Glomerular visceral epithelial cell (primary cell): ENCODE measurements at regions not wholly inside any gene's neighbourhood (a gene's known extent, or its start where the extent isn't known, plus 50 kb on each side); places are given as distances from the start of the nearest gene placed in this dataset.
"Not testable (repeated sequence)": the region's sequence is repeated elsewhere in the genome, so short reads cannot be mapped to it uniquely, and the experiment has no call there.

ENCODE experiments used
- DNase-seq: peaks from one replicate; pipeline ENCODE4 v3.0.0-alpha.2; 2016; ENCODE audit errors: extremely low spot score

GRCh38 chr13:90719461-90719860 lies 628.0 kb upstream of the MIR17HG start:
- no peak for DNase-seq

DNA sequence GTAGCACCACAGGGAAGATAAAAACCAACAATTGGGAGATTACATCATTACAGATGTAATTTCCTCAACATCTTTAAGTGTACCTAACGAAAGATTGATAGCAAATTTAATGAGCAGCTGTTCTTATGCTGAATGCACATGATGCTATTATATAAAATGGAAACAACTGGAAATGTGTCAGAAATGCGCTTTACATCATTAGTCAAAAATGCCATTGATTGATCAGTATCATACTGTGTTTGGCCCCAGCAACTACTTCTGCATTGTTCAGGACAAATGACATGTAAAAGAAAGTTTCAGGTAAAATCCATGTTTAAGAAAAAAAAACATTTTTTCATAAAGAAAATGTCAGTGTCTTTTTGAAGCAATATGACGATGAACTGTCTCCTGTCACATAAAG lies 625.5 kb upstream of the MIR17HG start:
- DNase-seq: no peak

DNA sequence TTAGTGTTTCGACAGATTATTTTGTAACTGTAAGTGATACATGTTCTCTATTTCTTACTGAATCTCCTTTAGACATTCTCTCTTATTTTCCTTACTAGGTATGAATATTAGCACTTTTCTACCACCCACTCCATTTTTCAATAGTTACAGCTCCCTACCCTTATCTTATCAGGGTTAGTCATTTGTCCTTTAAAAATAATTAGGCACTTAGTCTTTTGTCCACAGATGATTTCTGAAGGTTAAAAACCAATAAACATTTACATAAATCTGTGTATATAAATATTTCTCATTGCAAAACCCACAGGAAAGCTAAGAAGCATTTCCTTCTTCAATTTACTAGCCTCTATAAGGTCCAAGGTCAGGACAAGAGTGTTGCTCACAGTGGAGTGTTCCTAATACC lies 624.1 kb upstream of the MIR17HG start:
- no peak for DNase-seq

- no peak for DNase-seq
Observed at GRCh38 chr13:90726375-90726774, 621.1 kb upstream of the MIR17HG start.

- no peak for DNase-seq
Observed at GRCh38 chr13:90732049-90732448, 615.4 kb upstream of the MIR17HG start.

GRCh38 chr13:90734497-90734896 lies 613.0 kb upstream of the MIR17HG start:
- not testable (repeated sequence) for DNase-seq

DNA sequence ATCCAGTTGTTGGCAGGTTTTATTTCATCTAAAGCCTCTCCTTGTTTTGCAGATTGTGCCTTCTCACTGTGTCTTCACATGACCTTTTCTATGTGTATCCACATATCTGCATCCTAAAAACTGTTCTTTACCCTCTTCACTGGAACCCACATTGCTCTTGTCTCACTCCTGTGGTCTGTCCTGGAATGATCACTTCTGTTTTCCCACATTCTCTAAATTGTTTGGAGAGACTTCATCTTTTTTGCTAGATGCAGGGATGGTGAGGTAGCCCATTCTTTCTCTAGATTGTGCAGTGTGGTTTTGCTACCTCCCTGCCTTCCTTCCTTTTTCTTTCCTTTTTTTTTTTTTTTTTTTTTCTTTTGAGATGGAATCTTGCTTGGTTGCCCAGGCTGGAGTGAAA lies 608.6 kb upstream of the MIR17HG start:
- peak; percentile 31 for DNase-seq

GRCh38 chr13:90740099-90740498 lies 607.4 kb upstream of the MIR17HG start:
- DNase-seq: no peak

- DNase-seq: no peak
Observed at GRCh38 chr13:90742381-90742780, 605.1 kb upstream of the MIR17HG start.

- DNase-seq: no peak
Observed at GRCh38 chr13:90746230-90746629, 601.3 kb upstream of the MIR17HG start.

- no peak for DNase-seq
Observed at GRCh38 chr13:90750021-90750420, 597.5 kb upstream of the MIR17HG start.

GRCh38 chr13:90751026-90751425 lies 596.5 kb upstream of the MIR17HG start:
- DNase-seq: no peak

GRCh38 chr13:90752070-90752469 lies 595.4 kb upstream of the MIR17HG start:
- no peak for DNase-seq

GRCh38 chr13:90757127-90757680 lies 590.3 kb upstream of the MIR17HG start:
- no peak for DNase-seq

DNA sequence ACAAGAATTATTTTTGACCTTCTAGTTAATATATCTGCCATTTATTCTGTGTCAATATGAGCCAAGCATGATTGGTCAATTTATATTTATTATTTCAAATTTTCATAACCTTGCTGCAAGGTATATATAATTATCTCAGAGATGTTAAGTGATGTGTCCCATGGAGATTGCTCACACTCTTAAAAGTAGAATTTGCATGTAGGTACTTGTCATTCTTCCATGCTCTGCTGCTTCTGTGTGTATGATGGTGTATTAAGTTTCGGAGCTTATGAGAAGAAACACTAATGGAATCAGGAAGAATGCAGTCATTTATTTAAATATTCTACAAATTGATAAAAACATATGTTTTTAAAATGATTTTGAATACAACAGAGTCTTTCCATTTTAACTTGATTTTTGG lies 586.8 kb upstream of the MIR17HG start:
- no peak for DNase-seq

DNA sequence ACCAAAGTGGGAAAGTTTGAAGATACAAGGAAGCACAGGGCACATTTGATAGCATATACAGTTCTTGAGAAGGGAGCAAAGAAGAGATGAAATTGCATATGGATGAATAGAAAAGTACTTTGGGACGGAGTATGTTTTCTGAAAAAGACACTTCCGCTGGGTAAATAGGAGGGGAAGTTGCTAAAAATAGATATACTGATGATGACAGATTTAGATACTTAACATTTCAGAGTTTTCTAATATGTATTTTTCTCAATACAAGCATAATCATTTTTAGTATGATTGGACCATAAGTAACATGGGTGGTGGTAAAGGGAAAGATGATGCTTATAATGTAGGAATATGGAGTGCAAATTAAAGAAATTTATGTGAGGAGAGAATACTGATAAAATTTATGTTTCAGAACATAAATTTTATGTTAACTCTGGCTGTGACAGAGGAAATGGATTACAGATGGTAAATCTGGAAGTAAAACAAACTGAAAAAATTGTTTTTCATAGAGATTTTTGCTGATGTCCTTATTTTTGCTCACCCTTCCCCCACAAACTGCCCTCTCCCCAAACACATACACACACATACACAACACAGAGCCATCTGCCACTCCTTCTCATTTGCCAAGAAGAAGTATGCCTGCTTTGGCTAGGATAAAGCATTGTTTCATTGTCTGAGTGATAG lies 583.9 kb upstream of the MIR17HG start:
- no peak for DNase-seq

DNA sequence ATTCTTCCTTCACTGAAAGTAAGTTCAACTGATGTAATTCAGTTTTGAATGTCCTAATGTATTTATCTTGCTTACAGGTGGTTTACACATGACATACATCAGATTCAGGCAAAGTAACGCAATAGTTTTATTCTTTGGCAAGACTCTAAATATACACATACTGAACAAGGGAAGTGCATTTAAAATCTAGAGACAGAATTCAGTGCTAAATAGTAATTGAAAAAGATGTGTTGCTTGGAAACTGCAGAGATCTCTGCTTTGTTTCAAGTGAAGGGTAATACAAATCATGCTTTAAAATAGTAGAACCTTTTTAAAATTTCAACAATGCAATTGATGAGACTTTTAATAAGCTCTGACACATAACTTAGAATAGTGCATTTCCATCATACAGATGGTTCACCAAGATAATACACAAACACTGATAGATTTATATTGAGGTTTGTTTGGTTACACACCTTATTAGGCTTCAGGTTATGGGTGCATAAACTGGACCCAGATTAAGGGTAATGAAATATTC lies 581.0 kb upstream of the MIR17HG start:
- DNase-seq: no peak

GRCh38 chr13:90768116-90768515 lies 579.4 kb upstream of the MIR17HG start:
- no peak for DNase-seq

GRCh38 chr13:90769387-90769786 lies 578.1 kb upstream of the MIR17HG start:
- no peak for DNase-seq

- no peak for DNase-seq
Observed at GRCh38 chr13:90770334-90770733, 577.2 kb upstream of the MIR17HG start.

- DNase-seq: no peak
Observed at GRCh38 chr13:90773681-90774080, 573.8 kb upstream of the MIR17HG start.

DNA sequence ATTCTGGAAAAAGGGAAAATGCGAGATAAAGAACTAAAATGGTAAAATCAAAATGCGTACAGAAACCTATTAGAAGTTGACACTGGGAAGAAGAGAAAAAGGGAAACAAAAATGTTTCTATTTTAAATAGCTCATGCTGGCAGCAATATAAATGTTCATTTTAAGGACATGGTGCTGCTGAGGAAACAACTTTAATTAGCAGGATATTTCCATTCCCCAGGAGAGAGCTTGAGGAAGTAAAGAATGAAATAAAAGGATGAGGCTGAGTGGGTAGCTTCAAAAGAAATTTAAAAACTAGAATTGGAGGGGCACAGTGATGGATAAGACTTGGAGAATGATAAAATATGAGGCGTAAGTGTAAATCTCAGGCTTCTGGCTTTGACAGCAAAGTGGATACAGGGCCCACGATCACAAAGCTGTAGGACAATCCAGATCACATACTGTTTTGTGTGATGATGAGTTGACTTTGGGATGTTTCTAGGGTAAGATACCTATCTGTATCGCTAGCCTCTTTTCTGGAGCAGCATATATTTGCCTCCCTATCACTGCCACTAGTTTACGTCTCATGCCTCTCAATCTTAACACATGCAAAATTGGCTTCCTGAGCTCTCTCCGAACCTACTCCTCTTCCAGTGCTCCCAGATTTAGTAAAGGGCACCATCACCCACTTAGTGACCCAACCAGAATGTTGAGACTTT lies 571.3 kb upstream of the MIR17HG start:
- no peak for DNase-seq

- DNase-seq: no peak
Observed at GRCh38 chr13:90783273-90783672, 564.2 kb upstream of the MIR17HG start.
